Keratinocyte (primary cell): ENCODE measurements at regions not wholly inside any gene's neighbourhood (a gene's known extent, or its start where the extent isn't known, plus 50 kb on each side); places are given as distances from the start of the nearest gene placed in this dataset.

ENCODE experiments used
- EZH2 ChIP-seq: IDR thresholded peaks from one replicate; pipeline ENCODE4 v1.6.1; 2012; ENCODE audit warnings: inconsistent platforms, mild to moderate bottlenecking, low read length, moderate library complexity
- TF ChIP-seq, protein P1 (sequence below), 3 experiments: IDR thresholded peaks in 1 of 3; conservative IDR thresholded peaks in 1 of 3; optimal IDR thresholded peaks in 1 of 3; 2 replicates in 2 of 3; 3 replicates in 1 of 3; pipeline versions ENCODE3 to v1.5.1; 2011; ENCODE audit warnings: low read length in 3 of 3, mild to moderate bottlenecking in 3 of 3, moderate library complexity in 2 of 3, control low read depth in 1 of 3, inconsistent platforms in 1 of 3; ENCODE audit not compliant: insufficient read depth in 2 of 3; ENCODE audit errors: extremely low read depth in 1 of 3

DNA sequence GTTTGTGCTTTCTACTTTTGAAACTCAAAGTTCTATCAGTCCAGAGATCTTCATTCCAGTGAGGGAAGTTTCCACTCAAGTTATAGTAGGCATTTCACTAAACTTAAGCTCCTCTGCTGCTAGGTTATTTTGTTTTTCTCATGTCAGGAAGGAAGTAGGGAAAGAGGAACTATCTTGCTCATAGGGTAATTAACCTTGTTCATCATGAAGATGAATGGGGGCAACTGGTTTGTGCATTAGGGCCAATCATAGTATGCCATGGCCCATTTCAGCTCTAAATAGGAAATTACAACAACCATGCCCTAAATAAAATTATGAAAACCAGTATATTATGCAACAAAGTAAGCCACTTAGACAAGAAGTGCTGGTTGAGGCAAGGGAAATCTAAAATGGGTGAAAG, 804.7 kb upstream of the NDST4 start:
- TF ChIP-seq, protein P1, sequence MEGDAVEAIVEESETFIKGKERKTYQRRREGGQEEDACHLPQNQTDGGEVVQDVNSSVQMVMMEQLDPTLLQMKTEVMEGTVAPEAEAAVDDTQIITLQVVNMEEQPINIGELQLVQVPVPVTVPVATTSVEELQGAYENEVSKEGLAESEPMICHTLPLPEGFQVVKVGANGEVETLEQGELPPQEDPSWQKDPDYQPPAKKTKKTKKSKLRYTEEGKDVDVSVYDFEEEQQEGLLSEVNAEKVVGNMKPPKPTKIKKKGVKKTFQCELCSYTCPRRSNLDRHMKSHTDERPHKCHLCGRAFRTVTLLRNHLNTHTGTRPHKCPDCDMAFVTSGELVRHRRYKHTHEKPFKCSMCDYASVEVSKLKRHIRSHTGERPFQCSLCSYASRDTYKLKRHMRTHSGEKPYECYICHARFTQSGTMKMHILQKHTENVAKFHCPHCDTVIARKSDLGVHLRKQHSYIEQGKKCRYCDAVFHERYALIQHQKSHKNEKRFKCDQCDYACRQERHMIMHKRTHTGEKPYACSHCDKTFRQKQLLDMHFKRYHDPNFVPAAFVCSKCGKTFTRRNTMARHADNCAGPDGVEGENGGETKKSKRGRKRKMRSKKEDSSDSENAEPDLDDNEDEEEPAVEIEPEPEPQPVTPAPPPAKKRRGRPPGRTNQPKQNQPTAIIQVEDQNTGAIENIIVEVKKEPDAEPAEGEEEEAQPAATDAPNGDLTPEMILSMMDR (optimal IDR thresholded peaks at IDR 0.05 in 1 of 3, IDR thresholded peaks at IDR 0.05 in 1 of 3, conservative IDR thresholded peaks at IDR 0.05 in 1 of 3; ENCODE audit: extremely low read depth in 1 of 3, insufficient read depth in 2 of 3, low read length in 3 of 3) = no peak
- no peak for TF ChIP-seq EZH2
